ENCODE measurements at regions not wholly inside any gene's neighbourhood (a gene's known extent, or its start where the extent isn't known, plus 50 kb on each side); places are given as distances from the start of the nearest gene placed in this dataset.

DNA sequence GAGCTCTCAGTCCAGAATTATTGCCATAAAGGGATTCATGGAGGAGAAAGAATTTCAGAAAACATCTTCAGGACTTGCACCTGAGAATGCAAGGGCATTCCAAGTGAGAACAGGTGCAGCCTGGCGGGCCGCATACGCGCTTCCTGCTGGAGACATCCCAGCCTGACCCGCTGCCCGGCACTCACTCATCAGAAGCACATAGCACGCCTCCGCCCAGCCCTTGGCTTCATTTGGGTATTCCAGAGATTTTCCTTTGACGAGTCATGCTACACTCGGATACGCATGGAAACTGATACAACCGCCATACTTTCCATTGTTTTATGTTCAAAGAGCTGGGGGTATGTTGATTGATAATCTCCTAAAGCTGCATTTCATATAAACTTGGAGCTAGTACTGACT is 228.0 kb upstream of the ID2 start:
- H3K4me1 ChIP-seq (ENCODE audit: low read length), result peaks cover 14% of the 10 kb centered on the region
- no peaks in the 10 kb centered on the region for H3K9me3 ChIP-seq (replicated peaks; ENCODE audit: insufficient read depth, low read length)
- H3K4me2 ChIP-seq (ENCODE audit: low read depth, low read length), result no peak overlapping the region
- no peak overlapping the region for H3K27ac ChIP-seq (ENCODE audit: low read length)
- H2AFZ ChIP-seq (ENCODE audit: low read length), result no peak overlapping the region
- no peaks in the 10 kb centered on the region for H3K9me2 ChIP-seq (replicated peaks; ENCODE audit: insufficient read depth, low read length)
- H3K4me3 ChIP-seq (ENCODE audit: low read length), result no peak overlapping the region
- peaks cover 29% of the 10 kb centered on the region for H3K27me3 ChIP-seq (replicated peaks; ENCODE audit: insufficient read depth, low read length)
- TF ChIP-seq, protein P1, sequence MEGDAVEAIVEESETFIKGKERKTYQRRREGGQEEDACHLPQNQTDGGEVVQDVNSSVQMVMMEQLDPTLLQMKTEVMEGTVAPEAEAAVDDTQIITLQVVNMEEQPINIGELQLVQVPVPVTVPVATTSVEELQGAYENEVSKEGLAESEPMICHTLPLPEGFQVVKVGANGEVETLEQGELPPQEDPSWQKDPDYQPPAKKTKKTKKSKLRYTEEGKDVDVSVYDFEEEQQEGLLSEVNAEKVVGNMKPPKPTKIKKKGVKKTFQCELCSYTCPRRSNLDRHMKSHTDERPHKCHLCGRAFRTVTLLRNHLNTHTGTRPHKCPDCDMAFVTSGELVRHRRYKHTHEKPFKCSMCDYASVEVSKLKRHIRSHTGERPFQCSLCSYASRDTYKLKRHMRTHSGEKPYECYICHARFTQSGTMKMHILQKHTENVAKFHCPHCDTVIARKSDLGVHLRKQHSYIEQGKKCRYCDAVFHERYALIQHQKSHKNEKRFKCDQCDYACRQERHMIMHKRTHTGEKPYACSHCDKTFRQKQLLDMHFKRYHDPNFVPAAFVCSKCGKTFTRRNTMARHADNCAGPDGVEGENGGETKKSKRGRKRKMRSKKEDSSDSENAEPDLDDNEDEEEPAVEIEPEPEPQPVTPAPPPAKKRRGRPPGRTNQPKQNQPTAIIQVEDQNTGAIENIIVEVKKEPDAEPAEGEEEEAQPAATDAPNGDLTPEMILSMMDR (IDR thresholded peaks at IDR 0.05; ENCODE audit: low read length), result no peak
- TF ChIP-seq EZH2 (optimal IDR thresholded peaks at IDR 0.05; ENCODE audit: low read depth, low read length) (no peak), EZH2phosphoT487 (IDR thresholded peaks at IDR 0.05; ENCODE audit: low read length) (no peak)
- DNase-seq, result no peak
- peaks cover 11% of the 10 kb centered on the region; the same call in 1 of the 2 replicates for H3F3A ChIP-seq (ENCODE audit: insufficient read depth, low read length)
- no peaks in the 10 kb centered on the region for H3K36me3 ChIP-seq (replicated peaks; ENCODE audit: insufficient read depth, low read length)
- no peaks in the 10 kb centered on the region for H3K79me2 ChIP-seq (ENCODE audit: low read length)
- H4K20me1 ChIP-seq (ENCODE audit: insufficient read depth, low read length), result no peaks in the 10 kb centered on the region
- no peak overlapping the region for H3K9ac ChIP-seq (ENCODE audit: low read length)

DNA sequence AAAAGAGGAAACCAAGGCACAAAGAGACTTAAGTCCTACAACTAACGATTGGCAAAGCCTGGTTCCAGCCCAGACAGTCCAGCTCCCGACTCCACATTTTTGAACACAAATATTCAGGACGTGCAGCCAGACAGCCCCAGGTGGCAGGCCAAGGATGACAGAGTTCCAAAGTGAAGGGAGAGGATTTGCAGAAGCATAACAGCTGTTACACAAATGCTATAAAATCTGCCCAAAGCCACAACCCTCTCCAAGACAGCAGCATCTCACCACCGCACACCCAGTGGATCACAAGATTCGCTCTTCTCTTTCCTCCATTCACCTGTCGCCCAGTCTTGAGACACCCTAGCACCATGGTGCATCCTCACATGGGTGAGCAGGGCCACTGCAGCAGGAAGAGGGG is 227.1 kb upstream of the ID2 start:
- Histone ChIP-seq H3K27me3 (replicated peaks; ENCODE audit: insufficient read depth, low read length) (peaks cover 31% of the 10 kb centered on the region), H4K20me1 (ENCODE audit: insufficient read depth, low read length) (no peaks in the 10 kb centered on the region), H3K9ac (ENCODE audit: low read length) (no peak overlapping the region), H3K4me1 (ENCODE audit: low read length) (peaks cover 14% of the 10 kb centered on the region), H3K4me2 (ENCODE audit: low read depth, low read length) (no peak overlapping the region), H3K36me3 (replicated peaks; ENCODE audit: insufficient read depth, low read length) (no peaks in the 10 kb centered on the region), H3K9me3 (replicated peaks; ENCODE audit: insufficient read depth, low read length) (no peaks in the 10 kb centered on the region), H3K27ac (ENCODE audit: low read length) (no peak overlapping the region), H3K9me2 (replicated peaks; ENCODE audit: insufficient read depth, low read length) (no peaks in the 10 kb centered on the region), H3F3A (ENCODE audit: insufficient read depth, low read length) (peaks cover 11% of the 10 kb centered on the region; the same call in 1 of the 2 replicates), H2AFZ (ENCODE audit: low read length) (no peak overlapping the region), H3K4me3 (ENCODE audit: low read length) (no peak overlapping the region), H3K79me2 (ENCODE audit: low read length) (no peaks in the 10 kb centered on the region)
- TF ChIP-seq EZH2phosphoT487 (IDR thresholded peaks at IDR 0.05; ENCODE audit: low read length), result no peak
- TF ChIP-seq EZH2 (optimal IDR thresholded peaks at IDR 0.05; ENCODE audit: low read depth, low read length), result no peak
- TF ChIP-seq, protein P1 (IDR thresholded peaks at IDR 0.05; ENCODE audit: low read length), result no peak
- no peak for DNase-seq

DNA sequence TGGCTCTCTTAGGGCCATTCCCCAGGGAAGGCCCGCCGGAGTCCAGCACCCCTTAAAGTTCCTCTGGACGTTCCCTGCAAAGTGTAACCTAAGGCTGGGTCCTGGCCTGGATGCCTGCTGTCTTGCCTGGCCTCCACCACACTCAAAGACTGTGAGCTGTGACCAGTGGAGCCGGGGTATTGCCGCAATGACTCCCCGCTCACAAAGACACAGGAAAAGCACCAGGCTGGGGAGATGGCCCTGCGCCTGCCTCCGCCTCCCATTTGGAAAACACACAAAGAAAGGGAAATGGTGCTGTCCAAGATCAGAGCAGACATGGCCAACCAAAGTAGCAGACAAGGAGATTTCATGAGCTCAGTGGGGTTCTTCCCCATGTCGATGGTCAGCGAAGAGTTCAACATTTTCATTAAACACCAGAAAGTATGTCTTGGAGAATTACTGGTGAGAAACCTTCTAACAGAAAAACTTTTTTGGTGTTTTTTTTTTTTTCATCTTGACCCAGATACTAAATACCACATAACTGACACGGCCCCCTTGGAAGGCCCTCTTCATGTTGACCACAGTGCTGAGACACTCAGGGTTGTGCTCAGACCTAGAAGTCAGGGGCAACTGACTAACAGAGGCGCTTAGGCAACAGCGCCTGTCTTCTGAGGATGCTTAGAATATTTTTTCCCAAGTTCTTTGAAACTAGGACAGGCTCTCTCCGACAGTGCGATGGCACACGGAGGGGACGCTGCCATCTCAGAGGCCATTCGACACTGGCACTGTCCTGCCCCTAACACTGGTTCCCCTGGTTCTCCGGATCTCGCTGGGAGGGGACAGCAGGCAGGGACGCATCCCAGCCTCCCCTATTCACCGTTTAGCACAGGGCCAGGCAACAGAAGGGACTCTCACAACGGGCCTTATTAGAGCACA is 226.4 kb upstream of the ID2 start:
- H3K9me2 ChIP-seq (replicated peaks; ENCODE audit: insufficient read depth, low read length), result no peaks in the 10 kb centered on the region
- no peak overlapping the region for H3K27ac ChIP-seq (ENCODE audit: low read length)
- peaks cover 11% of the 10 kb centered on the region; the same call in 1 of the 2 replicates for H3F3A ChIP-seq (ENCODE audit: insufficient read depth, low read length)
- H3K27me3 ChIP-seq (replicated peaks; ENCODE audit: insufficient read depth, low read length), result peaks cover 31% of the 10 kb centered on the region
- H3K9me3 ChIP-seq (replicated peaks; ENCODE audit: insufficient read depth, low read length), result no peaks in the 10 kb centered on the region
- no peaks in the 10 kb centered on the region for H3K36me3 ChIP-seq (replicated peaks; ENCODE audit: insufficient read depth, low read length)
- no peaks in the 10 kb centered on the region for H3K79me2 ChIP-seq (ENCODE audit: low read length)
- TF ChIP-seq EZH2 (optimal IDR thresholded peaks at IDR 0.05; ENCODE audit: low read depth, low read length), result no peak
- no peak for TF ChIP-seq EZH2phosphoT487 (IDR thresholded peaks at IDR 0.05; ENCODE audit: low read length)
- TF ChIP-seq, protein P1 (IDR thresholded peaks at IDR 0.05; ENCODE audit: low read length), result no peak
- peaks cover 14% of the 10 kb centered on the region for H3K4me1 ChIP-seq (ENCODE audit: low read length)
- peak overlapping the region; percentile 63; the same call in 1 of the 2 replicates for H3K4me2 ChIP-seq (ENCODE audit: low read depth, low read length)
- DNase-seq, result no peak
- H3K9ac ChIP-seq (ENCODE audit: low read length), result no peak overlapping the region
- H4K20me1 ChIP-seq (ENCODE audit: insufficient read depth, low read length), result no peaks in the 10 kb centered on the region
- H3K4me3 ChIP-seq (ENCODE audit: low read length), result 0 out of 2 replicates have a peak overlapping the region, but pooled peaks have one; percentile 15
- H2AFZ ChIP-seq (ENCODE audit: low read length), result no peak overlapping the region
